ENCODE measurements at regions not wholly inside any gene's neighbourhood (a gene's known extent, or its start where the extent isn't known, plus 50 kb on each side); places are given as distances from the start of the nearest gene placed in this dataset.

DNA sequence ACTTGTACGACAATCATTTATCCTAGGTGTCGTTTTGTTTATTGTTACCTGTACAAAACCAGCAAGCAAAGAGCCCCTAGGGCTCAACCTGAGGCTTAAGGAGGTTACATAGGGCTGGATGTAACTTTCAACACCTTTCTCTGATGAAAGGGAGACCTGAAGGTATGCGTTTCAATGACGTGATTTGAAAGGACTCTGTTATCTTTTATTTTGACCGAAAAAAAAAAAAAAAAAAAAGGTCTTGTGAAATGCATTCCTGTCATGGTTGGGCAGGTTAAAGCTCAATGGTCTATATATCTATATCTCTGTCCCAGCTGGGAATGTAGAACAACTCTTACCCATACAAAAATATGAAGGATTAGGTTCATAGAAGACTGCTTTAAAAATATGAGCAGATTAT lies 78.7 kb upstream of the SASH1 start:
- no peak overlapping the region for H3K27ac Mint-ChIP-seq
- peaks cover 43% of the 10 kb centered on the region for H3K4me1 Mint-ChIP-seq
- DNase-seq (ENCODE audit: low spot score) (no peak), ATAC-seq (no peak)
- no peaks in the 10 kb centered on the region for H3K36me3 Mint-ChIP-seq
- ChIA-PET POLR2A (no interaction called here), CTCF (no interaction called here)
- TF ChIP-seq, protein P1, sequence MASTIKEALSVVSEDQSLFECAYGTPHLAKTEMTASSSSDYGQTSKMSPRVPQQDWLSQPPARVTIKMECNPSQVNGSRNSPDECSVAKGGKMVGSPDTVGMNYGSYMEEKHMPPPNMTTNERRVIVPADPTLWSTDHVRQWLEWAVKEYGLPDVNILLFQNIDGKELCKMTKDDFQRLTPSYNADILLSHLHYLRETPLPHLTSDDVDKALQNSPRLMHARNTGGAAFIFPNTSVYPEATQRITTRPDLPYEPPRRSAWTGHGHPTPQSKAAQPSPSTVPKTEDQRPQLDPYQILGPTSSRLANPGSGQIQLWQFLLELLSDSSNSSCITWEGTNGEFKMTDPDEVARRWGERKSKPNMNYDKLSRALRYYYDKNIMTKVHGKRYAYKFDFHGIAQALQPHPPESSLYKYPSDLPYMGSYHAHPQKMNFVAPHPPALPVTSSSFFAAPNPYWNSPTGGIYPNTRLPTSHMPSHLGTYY (CRISPR knock-in tag; IDR thresholded peaks at IDR 0.05) = no peak
- TF ChIP-seq CREB1 (CRISPR knock-in tag; IDR thresholded peaks at IDR 0.05) (no peak), RELA (CRISPR knock-in tag; IDR thresholded peaks at IDR 0.05; ENCODE audit: borderline replicate concordance) (no peak), ATF3 (CRISPR knock-in tag; conservative IDR thresholded peaks at IDR 0.05) (no peak), ZNF263 (CRISPR knock-in tag; IDR thresholded peaks at IDR 0.05; ENCODE audit: low read depth) (no peak), IRF2 (CRISPR knock-in tag; IDR thresholded peaks at IDR 0.05; ENCODE audit: borderline replicate concordance, low read depth) (no peak), ZNF121 (CRISPR knock-in tag; IDR thresholded peaks at IDR 0.05) (no peak), SMAD4 (CRISPR knock-in tag; IDR thresholded peaks at IDR 0.05) (no peak), ESRRA (CRISPR knock-in tag; IDR thresholded peaks at IDR 0.05; ENCODE audit: borderline replicate concordance) (no peak), ZNF396 (CRISPR knock-in tag; IDR thresholded peaks at IDR 0.05; ENCODE audit: borderline replicate concordance) (no peak), ZNF138 (CRISPR knock-in tag; conservative IDR thresholded peaks at IDR 0.05) (no peak), TEAD4 (CRISPR knock-in tag; IDR thresholded peaks at IDR 0.05) (no peak)
- TF ChIP-seq, protein P2, sequence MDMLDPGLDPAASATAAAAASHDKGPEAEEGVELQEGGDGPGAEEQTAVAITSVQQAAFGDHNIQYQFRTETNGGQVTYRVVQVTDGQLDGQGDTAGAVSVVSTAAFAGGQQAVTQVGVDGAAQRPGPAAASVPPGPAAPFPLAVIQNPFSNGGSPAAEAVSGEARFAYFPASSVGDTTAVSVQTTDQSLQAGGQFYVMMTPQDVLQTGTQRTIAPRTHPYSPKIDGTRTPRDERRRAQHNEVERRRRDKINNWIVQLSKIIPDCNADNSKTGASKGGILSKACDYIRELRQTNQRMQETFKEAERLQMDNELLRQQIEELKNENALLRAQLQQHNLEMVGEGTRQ (CRISPR knock-in tag; IDR thresholded peaks at IDR 0.05) = no peak
- TF ChIP-seq, protein P3, sequence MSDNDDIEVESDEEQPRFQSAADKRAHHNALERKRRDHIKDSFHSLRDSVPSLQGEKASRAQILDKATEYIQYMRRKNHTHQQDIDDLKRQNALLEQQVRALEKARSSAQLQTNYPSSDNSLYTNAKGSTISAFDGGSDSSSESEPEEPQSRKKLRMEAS (CRISPR knock-in tag; IDR thresholded peaks at IDR 0.05) = no peak
- TF ChIP-seq, protein P4, sequence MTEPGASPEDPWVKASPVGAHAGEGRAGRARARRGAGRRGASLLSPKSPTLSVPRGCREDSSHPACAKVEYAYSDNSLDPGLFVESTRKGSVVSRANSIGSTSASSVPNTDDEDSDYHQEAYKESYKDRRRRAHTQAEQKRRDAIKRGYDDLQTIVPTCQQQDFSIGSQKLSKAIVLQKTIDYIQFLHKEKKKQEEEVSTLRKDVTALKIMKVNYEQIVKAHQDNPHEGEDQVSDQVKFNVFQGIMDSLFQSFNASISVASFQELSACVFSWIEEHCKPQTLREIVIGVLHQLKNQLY (CRISPR knock-in tag; IDR thresholded peaks at IDR 0.05) = no peak
- TF ChIP-seq, protein P5, sequence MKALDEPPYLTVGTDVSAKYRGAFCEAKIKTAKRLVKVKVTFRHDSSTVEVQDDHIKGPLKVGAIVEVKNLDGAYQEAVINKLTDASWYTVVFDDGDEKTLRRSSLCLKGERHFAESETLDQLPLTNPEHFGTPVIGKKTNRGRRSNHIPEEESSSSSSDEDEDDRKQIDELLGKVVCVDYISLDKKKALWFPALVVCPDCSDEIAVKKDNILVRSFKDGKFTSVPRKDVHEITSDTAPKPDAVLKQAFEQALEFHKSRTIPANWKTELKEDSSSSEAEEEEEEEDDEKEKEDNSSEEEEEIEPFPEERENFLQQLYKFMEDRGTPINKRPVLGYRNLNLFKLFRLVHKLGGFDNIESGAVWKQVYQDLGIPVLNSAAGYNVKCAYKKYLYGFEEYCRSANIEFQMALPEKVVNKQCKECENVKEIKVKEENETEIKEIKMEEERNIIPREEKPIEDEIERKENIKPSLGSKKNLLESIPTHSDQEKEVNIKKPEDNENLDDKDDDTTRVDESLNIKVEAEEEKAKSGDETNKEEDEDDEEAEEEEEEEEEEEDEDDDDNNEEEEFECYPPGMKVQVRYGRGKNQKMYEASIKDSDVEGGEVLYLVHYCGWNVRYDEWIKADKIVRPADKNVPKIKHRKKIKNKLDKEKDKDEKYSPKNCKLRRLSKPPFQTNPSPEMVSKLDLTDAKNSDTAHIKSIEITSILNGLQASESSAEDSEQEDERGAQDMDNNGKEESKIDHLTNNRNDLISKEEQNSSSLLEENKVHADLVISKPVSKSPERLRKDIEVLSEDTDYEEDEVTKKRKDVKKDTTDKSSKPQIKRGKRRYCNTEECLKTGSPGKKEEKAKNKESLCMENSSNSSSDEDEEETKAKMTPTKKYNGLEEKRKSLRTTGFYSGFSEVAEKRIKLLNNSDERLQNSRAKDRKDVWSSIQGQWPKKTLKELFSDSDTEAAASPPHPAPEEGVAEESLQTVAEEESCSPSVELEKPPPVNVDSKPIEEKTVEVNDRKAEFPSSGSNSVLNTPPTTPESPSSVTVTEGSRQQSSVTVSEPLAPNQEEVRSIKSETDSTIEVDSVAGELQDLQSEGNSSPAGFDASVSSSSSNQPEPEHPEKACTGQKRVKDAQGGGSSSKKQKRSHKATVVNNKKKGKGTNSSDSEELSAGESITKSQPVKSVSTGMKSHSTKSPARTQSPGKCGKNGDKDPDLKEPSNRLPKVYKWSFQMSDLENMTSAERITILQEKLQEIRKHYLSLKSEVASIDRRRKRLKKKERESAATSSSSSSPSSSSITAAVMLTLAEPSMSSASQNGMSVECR (CRISPR knock-in tag; IDR thresholded peaks at IDR 0.05; ENCODE audit: borderline replicate concordance) = no peak
- no peak overlapping the region for H3K4me3 Mint-ChIP-seq
- no peaks in the 10 kb centered on the region for H3K27me3 Mint-ChIP-seq (ENCODE audit: low read depth)
- H3K9me3 Mint-ChIP-seq = no peaks in the 10 kb centered on the region

- no peaks in the 10 kb centered on the region for H3K9me3 Mint-ChIP-seq
- TF ChIP-seq ZNF219 (CRISPR knock-in tag; IDR thresholded peaks at IDR 0.05; ENCODE audit: borderline replicate concordance) = no peak
- no peak for TF ChIP-seq TP53 (CRISPR knock-in tag; IDR thresholded peaks at IDR 0.05)
- TF ChIP-seq FOXP4 (CRISPR knock-in tag; IDR thresholded peaks at IDR 0.05) = no peak
- TF ChIP-seq CREB1 (CRISPR knock-in tag; IDR thresholded peaks at IDR 0.05) = no peak
- no peak for TF ChIP-seq MXD4 (CRISPR knock-in tag; IDR thresholded peaks at IDR 0.05; ENCODE audit: borderline replicate concordance)
- no peak for TF ChIP-seq ETV6 (CRISPR knock-in tag; IDR thresholded peaks at IDR 0.05)
- TF ChIP-seq TCF7 (CRISPR knock-in tag; IDR thresholded peaks at IDR 0.05; ENCODE audit: low read depth) = no peak
- TF ChIP-seq ZNF416 (CRISPR knock-in tag; IDR thresholded peaks at IDR 0.05) = no peak
- no peak for TF ChIP-seq SMAD3 (CRISPR knock-in tag; IDR thresholded peaks at IDR 0.05; ENCODE audit: borderline replicate concordance)
Measured at GRCh38 chr6:148265054-148265453, 77.6 kb upstream of the SASH1 start.

More at GRCh38 chr6:148265054-148265453, 77.6 kb upstream of the SASH1 start:
- peak; percentile 45 for ATAC-seq
- Mint-ChIP-seq H3K27me3 (ENCODE audit: low read depth) (no peaks in the 10 kb centered on the region), H3K36me3 (no peaks in the 10 kb centered on the region), H3K27ac (no peak overlapping the region), H3K4me3 (no peak overlapping the region), H3K4me1 (peaks cover 43% of the 10 kb centered on the region)
- CTCF ChIA-PET = interaction anchor here (0.7 kb wide), 1 partner anchor 915 kb away, joined by 3 read pairs; no protein-coding TSS in a partner anchor
- POLR2A ChIA-PET = no interaction called here
- DNase-seq (ENCODE audit: low spot score) = no peak
